Breast epithelium (tissue), 4 donors: ENCODE measurements at regions not wholly inside any gene's neighbourhood (a gene's known extent, or its start where the extent isn't known, plus 50 kb on each side); places are given as distances from the start of the nearest gene placed in this dataset.

Experiments
- DNase-seq, 2 donors: peaks; one replicate each; pipeline ENCODE4 v3.0.0-alpha.2; 2019; ENCODE audit warnings: low spot score in 2 of 2
- H3K27ac ChIP-seq, 2 donors: fragments of 200-600 bp; sonication (generic) in 1 of 2; one replicate each; pipeline ENCODE4 v1.5.1; 2016 to 2019; ENCODE audit warnings: mild to moderate bottlenecking in 1 of 2
- H3K27me3 ChIP-seq, 2 donors: fragments of 200-600 bp; sonication (generic) in 1 of 2; one replicate each; pipeline versions ENCODE4 v1.5.1 to v1.6.0; 2017 to 2019; ENCODE audit warnings: control low read depth in 1 of 2, mild to moderate bottlenecking in 1 of 2
- H3K36me3 ChIP-seq: fragments of 200-600 bp; one replicate; pipeline ENCODE4 v1.5.1; 2019
- H3K4me1 ChIP-seq, 2 donors: fragments of 200-600 bp; sonication (generic); one replicate each; pipeline ENCODE4 v1.5.1; 2016 to 2019; ENCODE audit warnings: control low read depth in 1 of 2
- H3K4me3 ChIP-seq, 3 donors: fragments of 200-600 bp; sonication (generic); 1 replicate in 2 of 3; 2 replicates in 1 of 3; pipeline ENCODE4 v1.5.1; 2016 to 2019; ENCODE audit warnings: mild to moderate bottlenecking in 3 of 3, moderate library complexity in 2 of 3
- H3K9me3 ChIP-seq, 2 donors: fragments of 200-600 bp; sonication (generic) in 1 of 2; one replicate each; pipeline ENCODE4 v1.5.1; 2016 to 2019; ENCODE audit warnings: control low read depth in 1 of 2
- POLR2A ChIP-seq: fragments of 450-650 bp; IDR thresholded peaks from one replicate; pipeline ENCODE4 v1.6.1; 2016; ENCODE audit warnings: antibody characterized with exemption, mild to moderate bottlenecking, moderate library complexity
- POLR2AphosphoS5 ChIP-seq, 3 donors: sonication (generic); formaldehyde crosslinking; IDR thresholded peaks; one replicate each; pipeline ENCODE4 v1.6.1; 2017; ENCODE audit warnings: antibody characterized with exemption in 3 of 3
- intact Hi-C: fragments of 100-400 bp; cut with DNase I; formaldehyde crosslinking; loops from one replicate; pipeline ENCODE4 v1.15.1; 2023; ENCODE audit warnings: low total_unique reads
- TF ChIP-seq, protein P1 (sequence below), 3 donors: fragments of 450-650 bp; IDR thresholded peaks; one replicate each; pipeline ENCODE4 v1.5.1; 2016 to 2017; ENCODE audit warnings: antibody characterized with exemption in 3 of 3, mild to moderate bottlenecking in 3 of 3, moderate library complexity in 3 of 3

DNA sequence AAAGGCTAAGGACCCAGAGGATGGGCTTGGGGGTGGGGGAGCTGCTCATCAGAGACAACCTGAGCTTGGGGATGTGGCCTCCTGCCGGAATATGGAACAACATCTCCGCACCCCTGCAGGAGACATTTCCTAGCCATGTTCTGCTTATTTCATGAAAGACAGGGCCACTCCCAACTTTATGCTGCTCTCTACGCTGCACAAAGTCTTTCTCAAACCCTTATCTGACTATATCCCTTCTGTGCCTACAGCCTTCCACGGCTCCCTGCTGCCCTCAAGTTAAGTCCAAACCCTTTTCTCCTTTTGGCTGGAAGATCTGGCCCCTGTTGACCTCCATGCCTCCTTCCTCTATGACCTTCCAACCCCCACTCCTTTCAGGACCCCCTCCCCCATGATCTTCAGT, 562.0 kb downstream of the MN1 start:
- Histone ChIP-seq H3K27me3 (peaks cover 0 to 7% of the 10 kb centered on the region in 2 donors), H3K9me3 (no peaks in the 10 kb centered on the region), H3K36me3 (no peaks in the 10 kb centered on the region), H3K4me3 (no peak overlapping the region), H3K4me1 (no peaks in the 10 kb centered on the region), H3K27ac (no peak overlapping the region)
- intact Hi-C loops = no loop called here
- TF ChIP-seq POLR2A (no peak), POLR2AphosphoS5 (IDR thresholded peaks at IDR 0.05) (no peak)
- TF ChIP-seq, protein P1, sequence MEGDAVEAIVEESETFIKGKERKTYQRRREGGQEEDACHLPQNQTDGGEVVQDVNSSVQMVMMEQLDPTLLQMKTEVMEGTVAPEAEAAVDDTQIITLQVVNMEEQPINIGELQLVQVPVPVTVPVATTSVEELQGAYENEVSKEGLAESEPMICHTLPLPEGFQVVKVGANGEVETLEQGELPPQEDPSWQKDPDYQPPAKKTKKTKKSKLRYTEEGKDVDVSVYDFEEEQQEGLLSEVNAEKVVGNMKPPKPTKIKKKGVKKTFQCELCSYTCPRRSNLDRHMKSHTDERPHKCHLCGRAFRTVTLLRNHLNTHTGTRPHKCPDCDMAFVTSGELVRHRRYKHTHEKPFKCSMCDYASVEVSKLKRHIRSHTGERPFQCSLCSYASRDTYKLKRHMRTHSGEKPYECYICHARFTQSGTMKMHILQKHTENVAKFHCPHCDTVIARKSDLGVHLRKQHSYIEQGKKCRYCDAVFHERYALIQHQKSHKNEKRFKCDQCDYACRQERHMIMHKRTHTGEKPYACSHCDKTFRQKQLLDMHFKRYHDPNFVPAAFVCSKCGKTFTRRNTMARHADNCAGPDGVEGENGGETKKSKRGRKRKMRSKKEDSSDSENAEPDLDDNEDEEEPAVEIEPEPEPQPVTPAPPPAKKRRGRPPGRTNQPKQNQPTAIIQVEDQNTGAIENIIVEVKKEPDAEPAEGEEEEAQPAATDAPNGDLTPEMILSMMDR (IDR thresholded peaks at IDR 0.05) = no peak
- DNase-seq = no peak

DNA sequence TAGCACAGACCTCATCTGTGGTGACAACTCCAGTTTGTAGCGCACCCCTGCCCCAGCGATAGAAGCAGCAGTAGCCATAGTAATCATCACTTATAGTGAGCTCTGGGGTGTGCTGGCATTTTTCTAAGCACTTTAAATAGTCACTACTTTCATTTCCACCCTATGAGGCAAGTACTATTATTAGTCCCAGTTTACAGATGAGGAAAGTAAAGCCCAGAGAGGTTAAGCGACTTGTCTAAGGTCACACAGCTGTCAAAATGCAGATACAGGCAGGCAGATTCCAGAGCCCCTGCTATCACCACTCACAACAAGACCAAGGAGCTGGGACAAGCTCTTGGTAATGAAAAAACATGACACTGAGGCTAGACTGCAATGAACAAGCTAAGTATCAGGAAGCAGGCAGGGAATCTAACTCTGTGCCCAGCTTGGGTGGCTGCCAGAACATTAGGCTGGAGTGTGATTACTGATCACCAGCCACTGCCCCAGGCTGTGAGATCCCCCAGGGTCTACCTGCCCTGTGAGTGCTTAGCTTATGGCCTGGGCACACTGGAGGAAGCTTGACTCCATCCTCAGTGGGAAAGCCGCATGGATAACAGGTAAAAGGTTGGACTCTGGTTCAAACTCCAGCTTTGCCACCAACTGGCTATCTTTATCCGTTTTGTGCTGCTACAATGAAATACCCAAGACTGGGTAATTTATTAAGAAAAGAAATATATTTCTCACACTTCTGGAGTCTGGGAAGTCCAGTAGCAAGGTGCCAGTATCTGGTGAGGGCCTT, 561.1 kb downstream of the MN1 start:
- DNase-seq = no peak

GRCh38 chr22:27241430-27242321, 559.9 kb downstream of the MN1 start:
- no peak overlapping the region for H3K4me3 ChIP-seq
- intact Hi-C loops = no loop called here
- no peaks in the 10 kb centered on the region for H3K9me3 ChIP-seq
- no peaks in the 10 kb centered on the region for H3K27me3 ChIP-seq
- no peaks in the 10 kb centered on the region for H3K4me1 ChIP-seq
- no peak overlapping the region for H3K27ac ChIP-seq
- DNase-seq = no peak
- H3K36me3 ChIP-seq = no peaks in the 10 kb centered on the region
- TF ChIP-seq, protein P1 (IDR thresholded peaks at IDR 0.05) = no peak
- TF ChIP-seq POLR2AphosphoS5 (IDR thresholded peaks at IDR 0.05) (no peak), POLR2A (no peak)

More for the DNA sequence above, 561.1 kb downstream of the MN1 start:
- Histone ChIP-seq H3K4me1 (no peaks in the 10 kb centered on the region), H3K36me3 (no peaks in the 10 kb centered on the region), H3K9me3 (no peaks in the 10 kb centered on the region), H3K4me3 (no peak overlapping the region), H3K27ac (no peak overlapping the region), H3K27me3 (peaks cover 0 to 7% of the 10 kb centered on the region in 2 donors)
- TF ChIP-seq POLR2A (no peak), POLR2AphosphoS5 (IDR thresholded peaks at IDR 0.05) (no peak)
- TF ChIP-seq, protein P1 (IDR thresholded peaks at IDR 0.05) = no peak
- intact Hi-C loops = no loop called here

- DNase-seq = no peak
- Histone ChIP-seq H3K27me3 (no peaks in the 10 kb centered on the region), H3K36me3 (no peaks in the 10 kb centered on the region), H3K9me3 (no peaks in the 10 kb centered on the region), H3K4me1 (no peaks in the 10 kb centered on the region), H3K27ac (no peak overlapping the region), H3K4me3 (no peak overlapping the region)
- no peak for TF ChIP-seq POLR2A
- intact Hi-C loops = no loop called here
Observed at GRCh38 chr22:27242474-27242873, 559.1 kb downstream of the MN1 start.

GRCh38 chr22:27242917-27243589, 558.5 kb downstream of the MN1 start:
- Histone ChIP-seq H3K4me1 (no peaks in the 10 kb centered on the region), H3K36me3 (no peaks in the 10 kb centered on the region), H3K27ac (no peak overlapping the region), H3K4me3 (no peak overlapping the region), H3K27me3 (no peaks in the 10 kb centered on the region), H3K9me3 (no peaks in the 10 kb centered on the region)
- intact Hi-C loops = no loop called here
- DNase-seq = no peak
- TF ChIP-seq POLR2AphosphoS5 (IDR thresholded peaks at IDR 0.05) (no peak), POLR2A (no peak)
- TF ChIP-seq, protein P1 (IDR thresholded peaks at IDR 0.05) = no peak
